Subcutaneous abdominal adipose tissue (tissue), 5 donors: ENCODE measurements at regions not wholly inside any gene's neighbourhood (a gene's known extent, or its start where the extent isn't known, plus 50 kb on each side); places are given as distances from the start of the nearest gene placed in this dataset.

Source experiments
- H3K27ac ChIP-seq: one replicate; pipeline ENCODE4 v1.7.0; 2013; ENCODE audit warnings: low read depth, mild to moderate bottlenecking, inconsistent platforms, low read length, moderate library complexity
- H3K27me3 ChIP-seq, 5 donors: one replicate each; pipeline ENCODE4 v1.7.0; 2013; ENCODE audit warnings: low read length in 5 of 5, inconsistent platforms in 1 of 5; ENCODE audit not compliant: control insufficient read depth in 5 of 5, insufficient read depth in 4 of 5
- H3K36me3 ChIP-seq, 5 donors: one replicate each; pipeline ENCODE4 v1.7.0; 2013; ENCODE audit warnings: low read length in 5 of 5; ENCODE audit not compliant: control insufficient read depth in 5 of 5, insufficient read depth in 5 of 5
- H3K4me1 ChIP-seq, 5 donors: one replicate each; pipeline ENCODE4 v1.7.0; 2013; ENCODE audit warnings: low read length in 5 of 5, mild to moderate bottlenecking in 3 of 5, moderate library complexity in 1 of 5; ENCODE audit not compliant: control insufficient read depth in 5 of 5, insufficient read depth in 5 of 5
- H3K4me3 ChIP-seq, 5 donors: one replicate each; pipeline ENCODE4 v1.7.0; 2013; ENCODE audit warnings: low read length in 5 of 5, low read depth in 1 of 5
- H3K9ac ChIP-seq, 5 donors: one replicate each; pipeline ENCODE4 v1.7.0; 2013; ENCODE audit warnings: low read length in 5 of 5, mild to moderate bottlenecking in 4 of 5, moderate library complexity in 3 of 5
- H3K9me3 ChIP-seq, 5 donors: one replicate each; pipeline ENCODE4 v1.7.0; 2013; ENCODE audit warnings: low read length in 5 of 5; ENCODE audit not compliant: control insufficient read depth in 5 of 5
- donor health status: healthy.
- donor health status: healthy.
- donor health status: healthy.
- donor health status: healthy.
- donor health status: healthy.

GRCh38 chr19:31499281-31500196 lies 150.3 kb upstream of the TSHZ3 start:
- no peaks in the 10 kb centered on the region for H3K9me3 ChIP-seq
- no peak overlapping the region for H3K27ac ChIP-seq
- peaks cover 0 to 2% (median 0%) of the 10 kb centered on the region in 5 donors for H3K27me3 ChIP-seq
- no peak overlapping the region for H3K9ac ChIP-seq
- no peaks in the 10 kb centered on the region for H3K36me3 ChIP-seq
- no peaks in the 10 kb centered on the region for H3K4me1 ChIP-seq
- H3K4me3 ChIP-seq: no peak overlapping the region

GRCh38 chr19:31500197-31500830 lies 151.1 kb upstream of the TSHZ3 start:
- Histone ChIP-seq H3K4me1 (no peaks in the 10 kb centered on the region), H3K9me3 (no peaks in the 10 kb centered on the region), H3K4me3 (no peak overlapping the region), H3K36me3 (no peaks in the 10 kb centered on the region), H3K27ac (no peak overlapping the region), H3K27me3 (peaks cover 0 to 3% (median 0%) of the 10 kb centered on the region in 5 donors), H3K9ac (no peak overlapping the region)

GRCh38 chr19:31500946-31501345 lies 151.7 kb upstream of the TSHZ3 start:
- Histone ChIP-seq H3K9ac (no peak overlapping the region), H3K36me3 (no peaks in the 10 kb centered on the region)

GRCh38 chr19:31501427-31502195 lies 152.4 kb upstream of the TSHZ3 start:
- H3K4me1 ChIP-seq: no peaks in the 10 kb centered on the region
- H3K4me3 ChIP-seq: no peak overlapping the region
- H3K27ac ChIP-seq: no peak overlapping the region
- H3K36me3 ChIP-seq: no peaks in the 10 kb centered on the region
- peaks cover 0 to 8% (median 2%) of the 10 kb centered on the region in 5 donors for H3K27me3 ChIP-seq
- no peaks in the 10 kb centered on the region for H3K9me3 ChIP-seq
- H3K9ac ChIP-seq: no peak overlapping the region

More at GRCh38 chr19:31500946-31501345, 151.7 kb upstream of the TSHZ3 start:
- H3K4me1 ChIP-seq: no peaks in the 10 kb centered on the region
- H3K27me3 ChIP-seq: peaks cover 0 to 8% (median 2%) of the 10 kb centered on the region in 5 donors
- H3K4me3 ChIP-seq: no peak overlapping the region
- no peak overlapping the region for H3K27ac ChIP-seq
- no peaks in the 10 kb centered on the region for H3K9me3 ChIP-seq

GRCh38 chr19:31502536-31503170 lies 153.4 kb upstream of the TSHZ3 start:
- H3K4me1 ChIP-seq: no peaks in the 10 kb centered on the region

GRCh38 chr19:31503211-31503610 lies 154.0 kb upstream of the TSHZ3 start:
- H3K4me1 ChIP-seq: no peaks in the 10 kb centered on the region

More at GRCh38 chr19:31502536-31503170, 153.4 kb upstream of the TSHZ3 start:
- H3K4me3 ChIP-seq: no peak overlapping the region
- no peak overlapping the region for H3K27ac ChIP-seq
- no peaks in the 10 kb centered on the region for H3K9me3 ChIP-seq
- peaks cover 0 to 8% (median 2%) of the 10 kb centered on the region in 5 donors for H3K27me3 ChIP-seq
- H3K9ac ChIP-seq: no peak overlapping the region
- no peaks in the 10 kb centered on the region for H3K36me3 ChIP-seq

GRCh38 chr19:31504221-31504620 lies 155.0 kb upstream of the TSHZ3 start:
- Histone ChIP-seq H3K27me3 (peaks cover 0 to 8% (median 2%) of the 10 kb centered on the region in 5 donors), H3K27ac (no peak overlapping the region), H3K36me3 (no peaks in the 10 kb centered on the region), H3K4me1 (no peaks in the 10 kb centered on the region), H3K9me3 (no peaks in the 10 kb centered on the region), H3K9ac (no peak overlapping the region), H3K4me3 (no peak overlapping the region)

More at GRCh38 chr19:31503211-31503610, 154.0 kb upstream of the TSHZ3 start:
- Histone ChIP-seq H3K36me3 (no peaks in the 10 kb centered on the region), H3K27me3 (peaks cover 0 to 8% (median 2%) of the 10 kb centered on the region in 5 donors), H3K27ac (no peak overlapping the region), H3K4me3 (no peak overlapping the region), H3K9ac (no peak overlapping the region), H3K9me3 (no peaks in the 10 kb centered on the region)

GRCh38 chr19:31505596-31505910 lies 156.3 kb upstream of the TSHZ3 start:
- Histone ChIP-seq H3K27ac (no peak overlapping the region), H3K27me3 (peaks cover 0 to 8% (median 2%) of the 10 kb centered on the region in 5 donors), H3K4me1 (no peaks in the 10 kb centered on the region), H3K9me3 (no peaks in the 10 kb centered on the region), H3K9ac (no peak overlapping the region), H3K4me3 (no peak overlapping the region), H3K36me3 (no peaks in the 10 kb centered on the region)

- Histone ChIP-seq H3K4me1 (no peaks in the 10 kb centered on the region), H3K4me3 (no peak overlapping the region), H3K9ac (no peak overlapping the region), H3K36me3 (no peaks in the 10 kb centered on the region), H3K9me3 (no peaks in the 10 kb centered on the region), H3K27ac (no peak overlapping the region), H3K27me3 (peaks cover 0 to 8% (median 2%) of the 10 kb centered on the region in 5 donors)
Observed at GRCh38 chr19:31506102-31506501, 156.9 kb upstream of the TSHZ3 start.
